ENCODE measurements at regions not wholly inside any gene's neighbourhood (a gene's known extent, or its start where the extent isn't known, plus 50 kb on each side); places are given as distances from the start of the nearest gene placed in this dataset.

GRCh38 chr4:154001193-154001592, 212.3 kb upstream of the SFRP2 start:
- TF ChIP-seq CTCF (IDR thresholded peaks at IDR 0.05) (no peak), POLR2AphosphoS5 (IDR thresholded peaks at IDR 0.05; ENCODE audit: low read depth, low read length) (no peak), TCF7L2 (IDR thresholded peaks at IDR 0.05; ENCODE audit: low read depth, low read length) (no peak), SIN3A (IDR thresholded peaks at IDR 0.05; ENCODE audit: borderline replicate concordance, insufficient read depth, low read depth, low read length) (no peak)
- TF ChIP-seq, protein P1, sequence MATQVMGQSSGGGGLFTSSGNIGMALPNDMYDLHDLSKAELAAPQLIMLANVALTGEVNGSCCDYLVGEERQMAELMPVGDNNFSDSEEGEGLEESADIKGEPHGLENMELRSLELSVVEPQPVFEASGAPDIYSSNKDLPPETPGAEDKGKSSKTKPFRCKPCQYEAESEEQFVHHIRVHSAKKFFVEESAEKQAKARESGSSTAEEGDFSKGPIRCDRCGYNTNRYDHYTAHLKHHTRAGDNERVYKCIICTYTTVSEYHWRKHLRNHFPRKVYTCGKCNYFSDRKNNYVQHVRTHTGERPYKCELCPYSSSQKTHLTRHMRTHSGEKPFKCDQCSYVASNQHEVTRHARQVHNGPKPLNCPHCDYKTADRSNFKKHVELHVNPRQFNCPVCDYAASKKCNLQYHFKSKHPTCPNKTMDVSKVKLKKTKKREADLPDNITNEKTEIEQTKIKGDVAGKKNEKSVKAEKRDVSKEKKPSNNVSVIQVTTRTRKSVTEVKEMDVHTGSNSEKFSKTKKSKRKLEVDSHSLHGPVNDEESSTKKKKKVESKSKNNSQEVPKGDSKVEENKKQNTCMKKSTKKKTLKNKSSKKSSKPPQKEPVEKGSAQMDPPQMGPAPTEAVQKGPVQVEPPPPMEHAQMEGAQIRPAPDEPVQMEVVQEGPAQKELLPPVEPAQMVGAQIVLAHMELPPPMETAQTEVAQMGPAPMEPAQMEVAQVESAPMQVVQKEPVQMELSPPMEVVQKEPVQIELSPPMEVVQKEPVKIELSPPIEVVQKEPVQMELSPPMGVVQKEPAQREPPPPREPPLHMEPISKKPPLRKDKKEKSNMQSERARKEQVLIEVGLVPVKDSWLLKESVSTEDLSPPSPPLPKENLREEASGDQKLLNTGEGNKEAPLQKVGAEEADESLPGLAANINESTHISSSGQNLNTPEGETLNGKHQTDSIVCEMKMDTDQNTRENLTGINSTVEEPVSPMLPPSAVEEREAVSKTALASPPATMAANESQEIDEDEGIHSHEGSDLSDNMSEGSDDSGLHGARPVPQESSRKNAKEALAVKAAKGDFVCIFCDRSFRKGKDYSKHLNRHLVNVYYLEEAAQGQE (IDR thresholded peaks at IDR 0.05; ENCODE audit: insufficient read depth in 1 of 2, low read depth in 2 of 2, low read length in 1 of 2) = no peak
